GM23248 (cell line): ENCODE measurements at regions not wholly inside any gene's neighbourhood (a gene's known extent, or its start where the extent isn't known, plus 50 kb on each side); places are given as distances from the start of the nearest gene placed in this dataset.

Experiments used
- EZH2 ChIP-seq: fragments of 200-600 bp; sonication (generic); IDR thresholded peaks from 2 replicates; pipeline ENCODE4 v1.6.1; 2018; ENCODE audit warnings: antibody characterized with exemption, mild to moderate bottlenecking; ENCODE audit not compliant: insufficient read depth, poor library complexity, severe bottlenecking
- EZH2phosphoT487 ChIP-seq: fragments of 200-600 bp; sonication (generic); IDR thresholded peaks from 2 replicates; pipeline ENCODE4 v1.6.1; 2018; ENCODE audit warnings: antibody characterized with exemption, moderate library complexity, mild to moderate bottlenecking, low read depth; ENCODE audit not compliant: insufficient read depth

- TF ChIP-seq EZH2 (no peak), EZH2phosphoT487 (no peak)
Measured at GRCh38 chr2:166592750-166593149, 98.7 kb upstream of the SCN7A start.
